ENCODE measurements at regions not wholly inside any gene's neighbourhood (a gene's known extent, or its start where the extent isn't known, plus 50 kb on each side); places are given as distances from the start of the nearest gene placed in this dataset.
"Not testable (repeated sequence)": the region's sequence is repeated elsewhere in the genome, so short reads cannot be mapped to it uniquely, and the experiment has no call there.

- peak in 1 of 2 donors; percentile 21 for DNase-seq
- WGBS, 2 donors = 70 to 86% methylated on average over 26 of the region's 27 CpGs
- intact Hi-C loops (cut with DNase I) = loop anchor here (2.0 to 5.0 kb wide), 2 partner anchors 298 to 332 kb away; no protein-coding TSS in a partner anchor
- no peaks in the 10 kb centered on the region for H3K27me3 ChIP-seq
- TF ChIP-seq POLR2A (IDR thresholded peaks at IDR 0.05) = no peak
- no peak for TF ChIP-seq CTCF (IDR thresholded peaks at IDR 0.05)
- H3K4me3 ChIP-seq (replicated peaks in 1 of 3) = no peak overlapping the region
- no peaks in the 10 kb centered on the region for H3K9me3 ChIP-seq
- no peaks in the 10 kb centered on the region for H3K4me1 ChIP-seq
- no peak overlapping the region for H3K27ac ChIP-seq
- no peaks in the 10 kb centered on the region for H3K36me3 ChIP-seq
Observed at GRCh38 chr18:8990276-8991031, 112.0 kb upstream of the NDUFV2 start.

GRCh38 chr18:8991155-8991554, 111.3 kb upstream of the NDUFV2 start:
- Histone ChIP-seq H3K27ac (no peak overlapping the region), H3K27me3 (no peaks in the 10 kb centered on the region), H3K9me3 (no peaks in the 10 kb centered on the region), H3K4me1 (no peaks in the 10 kb centered on the region), H3K4me3 (replicated peaks in 1 of 3) (no peak overlapping the region), H3K36me3 (no peaks in the 10 kb centered on the region)
- intact Hi-C loops (cut with DNase I) = loop anchor here (2.0 to 5.0 kb wide), 2 partner anchors 299 to 332 kb away; no protein-coding TSS in a partner anchor
- WGBS, 2 donors = 53 to 69% methylated on average over 2 of the region's 2 CpGs
- TF ChIP-seq POLR2A (IDR thresholded peaks at IDR 0.05) (no peak), CTCF (IDR thresholded peaks at IDR 0.05) (no peak)
- DNase-seq = no peak

- not testable (repeated sequence) for H3K4me1 ChIP-seq; H3K36me3 ChIP-seq; DNase-seq; H3K9me3 ChIP-seq; H3K27me3 ChIP-seq; H3K4me3 ChIP-seq (replicated peaks in 1 of 3); H3K27ac ChIP-seq
- WGBS, 2 donors = 94 to 96% methylated on average over 4 of the region's 4 CpGs
- intact Hi-C loops (cut with DNase I) = loop anchor here (5.0 kb wide), 1 partner anchor 300 kb away; no protein-coding TSS in a partner anchor
Observed at GRCh38 chr18:8992500-8992899, 110.0 kb upstream of the NDUFV2 start.

GRCh38 chr18:8994603-8995002, 107.9 kb upstream of the NDUFV2 start:
- 48 to 81% methylated on average over 2 of the region's 2 CpGs for WGBS, 2 donors
- H3K9me3 ChIP-seq = no peaks in the 10 kb centered on the region
- no peak for TF ChIP-seq POLR2A (IDR thresholded peaks at IDR 0.05)
- no peak for TF ChIP-seq CTCF (IDR thresholded peaks at IDR 0.05)
- H3K4me1 ChIP-seq = no peaks in the 10 kb centered on the region
- H3K36me3 ChIP-seq = no peaks in the 10 kb centered on the region
- no peak overlapping the region for H3K4me3 ChIP-seq (replicated peaks in 1 of 3)
- no peaks in the 10 kb centered on the region for H3K27me3 ChIP-seq
- H3K27ac ChIP-seq = no peak overlapping the region
- intact Hi-C loops (cut with DNase I) = loop anchor here (5.0 kb wide), 1 partner anchor 302 kb away; no protein-coding TSS in a partner anchor
- DNase-seq = no peak

GRCh38 chr18:8995096-8995495, 107.4 kb upstream of the NDUFV2 start:
- Histone ChIP-seq H3K36me3 (no peaks in the 10 kb centered on the region), H3K4me3 (replicated peaks in 1 of 3) (no peak overlapping the region), H3K27me3 (no peaks in the 10 kb centered on the region), H3K4me1 (no peaks in the 10 kb centered on the region), H3K9me3 (no peaks in the 10 kb centered on the region), H3K27ac (no peak overlapping the region)
- TF ChIP-seq CTCF (IDR thresholded peaks at IDR 0.05) = no peak
- DNase-seq = no peak
- WGBS, 2 donors = 57 to 90% methylated on average over 3 of the region's 3 CpGs
- intact Hi-C loops (cut with DNase I) = no loop called here

All from thyroid gland (tissue), 4 donors.